Myocyte (in vitro differentiated cells): ENCODE measurements at regions not wholly inside any gene's neighbourhood (a gene's known extent, or its start where the extent isn't known, plus 50 kb on each side); places are given as distances from the start of the nearest gene placed in this dataset.

Source experiments
- DNase-seq: peaks from one replicate; pipeline ENCODE4 v3.0.0-alpha.2; 2012; ENCODE audit warnings: low read depth

DNA sequence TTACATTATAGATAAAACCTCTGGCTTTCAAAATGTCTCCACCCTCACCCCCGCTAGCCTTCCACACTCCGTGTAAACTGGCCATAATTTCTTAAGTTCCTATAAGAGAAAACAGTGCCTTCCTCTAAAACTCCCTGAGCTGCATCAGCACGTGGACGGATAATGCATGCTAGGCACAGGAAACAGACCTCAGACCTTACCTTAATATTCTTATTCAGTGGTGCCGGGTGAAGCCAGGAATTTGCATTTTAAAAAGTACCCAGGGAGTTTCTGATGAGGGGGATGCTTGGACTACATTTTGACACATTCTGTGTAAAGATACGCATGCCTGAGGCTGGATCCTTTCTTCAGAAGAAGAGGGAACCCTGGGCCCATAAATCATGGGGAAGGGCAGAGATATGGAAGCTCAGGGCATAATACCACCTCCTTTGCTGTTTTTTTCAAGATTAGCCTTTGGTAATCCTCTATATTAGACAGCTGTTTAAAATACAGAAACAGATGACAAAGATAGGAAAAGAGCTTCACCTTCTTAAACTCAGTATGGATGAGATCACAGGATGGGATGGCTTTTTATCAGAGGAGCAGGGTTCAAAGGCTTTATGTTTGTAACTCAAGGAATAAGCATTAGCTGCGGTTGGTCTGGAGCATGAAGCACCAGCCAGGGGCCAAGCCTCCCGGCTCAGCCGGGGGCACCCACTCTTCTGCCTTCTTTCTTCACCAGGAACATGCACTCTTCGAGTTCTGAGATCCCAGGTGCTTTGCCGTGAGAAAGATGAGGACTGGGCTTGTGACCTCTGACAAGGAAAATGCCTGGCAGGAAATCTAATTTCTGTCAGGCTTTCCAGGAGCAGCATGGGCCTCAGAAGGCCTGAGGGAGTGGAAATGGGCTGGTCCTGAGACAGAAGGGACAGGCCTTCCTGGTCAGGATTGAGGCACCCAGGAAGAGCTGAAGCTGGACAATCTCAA is 218.1 kb upstream of the SOX4 start:
- no peak for DNase-seq

DNA sequence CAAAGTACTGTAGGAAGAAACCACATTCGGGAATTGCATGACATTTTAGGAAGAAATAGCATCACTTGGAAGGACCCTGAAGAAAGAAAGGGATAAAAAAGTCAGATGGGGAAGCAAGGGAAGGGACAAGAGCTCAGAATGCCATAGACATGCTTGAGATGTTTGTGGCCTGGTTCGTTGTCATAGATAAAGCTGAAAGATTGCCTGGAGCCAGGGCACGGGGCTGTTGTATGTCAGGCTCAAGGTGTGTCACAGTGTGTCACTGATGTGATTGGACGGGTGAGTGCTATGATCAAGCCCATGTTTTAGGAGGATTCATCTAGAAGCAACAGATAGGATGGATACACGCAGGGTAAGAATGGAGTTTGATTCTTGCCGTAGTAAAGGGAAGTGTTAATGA is 216.2 kb upstream of the SOX4 start:
- peak; percentile 14 for DNase-seq

DNA sequence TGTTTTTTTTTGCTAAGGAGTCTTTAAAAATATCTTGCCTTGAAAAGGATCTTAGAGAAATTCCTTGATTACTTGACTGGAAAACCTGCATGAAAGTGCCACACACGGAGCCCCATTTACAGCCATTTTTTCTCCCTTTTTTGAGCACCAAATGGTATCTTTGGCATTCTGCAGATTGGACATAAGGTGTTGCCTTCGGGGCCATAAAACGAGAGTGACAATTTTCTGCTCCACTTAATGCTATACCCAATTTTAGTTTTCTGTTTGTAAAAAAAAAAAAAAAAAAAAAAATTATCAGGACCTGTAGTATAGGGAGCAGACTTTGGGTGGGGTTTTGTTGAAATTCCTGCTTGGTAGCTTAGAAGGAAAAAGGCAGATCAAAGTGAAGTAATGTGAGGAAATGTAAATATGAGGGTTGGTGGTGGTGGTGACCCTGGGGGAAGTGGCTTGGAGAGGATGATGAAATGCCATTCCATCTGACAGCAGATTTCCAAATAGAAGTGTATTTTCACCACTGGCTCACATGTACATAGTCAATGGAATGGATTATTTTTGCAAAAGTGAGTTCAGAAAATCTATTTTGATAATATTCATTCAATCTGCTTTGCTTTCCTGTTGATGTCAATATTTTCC is 212.1 kb upstream of the SOX4 start:
- no peak for DNase-seq

DNA sequence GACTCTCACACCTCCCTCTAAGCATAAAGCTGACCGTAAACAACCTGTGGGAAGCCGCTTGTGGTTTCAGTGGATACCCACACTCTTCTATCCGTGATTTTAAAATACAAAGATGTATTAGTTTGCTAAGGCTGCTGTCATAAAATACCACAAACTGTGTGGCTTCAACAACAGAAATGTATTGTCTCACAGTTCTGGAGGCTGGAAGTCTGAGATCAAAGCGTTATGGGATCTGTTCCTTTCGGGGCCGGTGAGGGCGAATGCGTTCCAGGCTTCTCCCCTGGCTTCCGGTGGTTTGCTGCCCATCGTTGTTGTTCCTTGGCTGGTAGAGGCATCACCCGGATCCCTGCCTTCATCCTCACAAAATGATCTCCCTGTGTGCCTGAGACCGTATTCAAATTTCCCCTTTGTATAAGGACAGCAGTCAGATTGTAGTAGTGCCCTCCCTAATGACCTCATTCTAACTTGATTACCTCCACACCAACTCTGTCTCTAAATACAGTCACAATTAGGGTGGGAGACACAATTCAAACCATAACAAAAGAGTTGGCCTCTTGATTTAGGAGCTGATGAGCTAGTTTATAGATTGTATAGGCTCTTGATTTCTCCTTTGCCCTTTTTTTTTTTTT is 210.6 kb upstream of the SOX4 start:
- DNase-seq, result no peak

DNA sequence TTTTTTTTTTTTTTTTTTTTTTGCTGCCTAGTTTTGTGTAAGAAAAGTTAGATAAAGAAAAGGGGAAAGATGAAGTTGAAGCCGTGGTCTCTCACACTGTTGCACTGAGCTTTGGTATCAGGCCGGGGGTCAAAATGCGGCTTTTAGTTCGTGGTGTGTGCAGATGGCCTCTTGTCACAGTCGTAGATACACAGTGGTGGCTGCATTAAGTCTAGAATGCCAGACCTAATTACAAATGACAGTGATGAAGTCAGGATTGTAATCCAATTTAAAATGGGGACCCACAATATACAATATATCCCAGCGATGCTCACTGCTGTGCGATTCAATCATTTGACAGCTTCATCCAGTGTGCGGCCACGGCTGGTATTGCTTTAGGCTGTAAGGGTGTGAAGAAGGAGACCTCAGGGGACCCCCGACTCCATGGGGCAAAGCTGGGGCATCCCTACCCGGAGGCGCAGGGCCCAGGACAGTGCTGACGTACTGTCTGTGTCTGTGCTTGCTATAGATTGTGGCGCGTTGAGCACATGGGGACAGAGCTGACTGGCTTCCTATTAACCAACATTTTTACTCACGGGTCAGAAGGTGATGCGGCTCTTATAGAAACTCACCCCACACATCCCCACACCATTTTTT is 210.0 kb upstream of the SOX4 start:
- no peak for DNase-seq

DNA sequence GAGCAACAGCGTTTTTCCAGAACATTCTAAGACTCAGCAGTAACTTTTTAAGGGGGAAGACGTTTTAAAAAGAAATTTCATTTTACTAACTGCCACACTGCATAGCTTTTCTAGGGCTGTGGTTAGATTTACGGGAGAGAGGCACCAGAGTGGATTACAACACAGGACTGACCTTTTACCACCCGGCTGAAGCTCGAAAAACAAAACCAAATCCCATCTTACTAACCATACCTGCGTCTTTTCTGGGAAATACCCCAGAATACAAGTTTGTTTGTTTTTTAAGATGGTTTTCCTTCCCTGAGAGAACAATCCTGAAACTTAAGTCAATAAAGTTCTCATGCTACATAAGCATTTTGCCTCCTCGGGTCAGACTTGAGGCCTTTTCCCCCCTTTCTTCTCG is 209.3 kb upstream of the SOX4 start:
- peak; percentile 24 for DNase-seq

DNA sequence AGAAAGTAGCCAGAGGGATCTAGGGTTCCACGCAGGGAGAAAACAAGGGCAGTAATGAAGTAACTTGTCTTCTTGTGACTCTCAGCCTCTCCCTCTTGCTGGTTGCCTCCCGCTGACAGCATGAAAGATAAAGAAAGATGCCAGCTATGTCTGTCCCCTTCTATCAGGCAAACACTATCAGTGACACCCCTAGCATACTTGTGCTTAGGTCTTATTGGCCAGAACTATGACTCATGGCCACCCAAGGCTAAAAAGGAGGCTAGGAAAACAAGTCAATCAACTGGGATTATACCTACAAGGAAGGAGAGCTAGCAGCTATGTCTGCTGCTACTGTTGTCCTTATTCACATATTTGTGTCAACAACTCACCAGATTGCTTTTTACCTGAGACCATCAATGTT is 206.8 kb upstream of the SOX4 start:
- no peak for DNase-seq

DNA sequence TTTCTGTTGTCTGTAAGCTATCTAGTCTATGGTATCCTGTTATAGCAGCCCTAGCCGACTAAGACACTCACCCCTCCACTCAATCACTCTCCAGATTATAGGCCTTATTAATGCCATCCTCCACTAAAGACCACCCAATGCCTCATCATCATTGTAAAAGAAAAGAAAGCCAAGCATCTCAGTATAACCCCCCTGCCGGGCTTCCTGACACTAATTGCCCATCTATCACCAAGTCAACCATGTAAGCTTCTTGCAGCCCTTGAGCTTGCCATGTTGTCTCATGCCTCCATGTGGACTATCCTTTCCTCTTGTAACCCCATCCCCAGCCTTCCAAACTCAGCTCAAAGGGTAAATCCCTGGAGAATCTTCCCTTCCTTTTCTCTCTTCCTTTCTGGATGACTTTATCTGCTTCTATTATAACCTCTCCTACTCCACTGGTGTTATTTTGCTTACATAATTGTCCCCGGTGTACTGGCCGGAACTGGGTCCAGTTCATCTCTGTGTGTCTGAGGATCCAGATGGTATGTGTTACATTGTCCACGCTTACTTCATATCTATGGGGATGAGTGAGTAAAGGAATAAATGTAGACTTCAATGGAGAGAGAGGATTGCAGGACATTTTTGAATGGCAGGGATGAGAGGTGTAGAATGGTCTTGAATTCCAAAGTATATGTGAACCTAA is 202.9 kb upstream of the SOX4 start:
- DNase-seq, result no peak

DNA sequence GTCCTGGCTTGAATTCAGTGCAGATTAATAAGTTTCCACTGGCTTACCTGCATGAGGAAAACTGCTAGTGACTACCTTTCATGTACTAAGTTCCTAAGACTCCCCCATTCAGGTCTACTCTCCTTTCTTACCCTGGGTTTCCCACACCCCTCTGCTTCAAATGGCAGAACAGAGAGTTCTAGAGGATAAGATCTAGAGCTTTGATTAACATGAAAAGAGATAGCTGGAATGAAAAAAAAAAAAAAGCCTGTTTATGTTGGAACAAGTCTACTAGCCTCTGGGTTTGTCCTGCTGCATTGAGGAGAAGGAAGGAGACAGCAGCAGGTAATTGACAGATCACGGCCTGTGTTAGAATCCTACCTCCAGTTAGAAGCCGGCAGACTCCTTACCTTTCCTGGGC is 201.4 kb upstream of the SOX4 start:
- DNase-seq, result no peak

DNA sequence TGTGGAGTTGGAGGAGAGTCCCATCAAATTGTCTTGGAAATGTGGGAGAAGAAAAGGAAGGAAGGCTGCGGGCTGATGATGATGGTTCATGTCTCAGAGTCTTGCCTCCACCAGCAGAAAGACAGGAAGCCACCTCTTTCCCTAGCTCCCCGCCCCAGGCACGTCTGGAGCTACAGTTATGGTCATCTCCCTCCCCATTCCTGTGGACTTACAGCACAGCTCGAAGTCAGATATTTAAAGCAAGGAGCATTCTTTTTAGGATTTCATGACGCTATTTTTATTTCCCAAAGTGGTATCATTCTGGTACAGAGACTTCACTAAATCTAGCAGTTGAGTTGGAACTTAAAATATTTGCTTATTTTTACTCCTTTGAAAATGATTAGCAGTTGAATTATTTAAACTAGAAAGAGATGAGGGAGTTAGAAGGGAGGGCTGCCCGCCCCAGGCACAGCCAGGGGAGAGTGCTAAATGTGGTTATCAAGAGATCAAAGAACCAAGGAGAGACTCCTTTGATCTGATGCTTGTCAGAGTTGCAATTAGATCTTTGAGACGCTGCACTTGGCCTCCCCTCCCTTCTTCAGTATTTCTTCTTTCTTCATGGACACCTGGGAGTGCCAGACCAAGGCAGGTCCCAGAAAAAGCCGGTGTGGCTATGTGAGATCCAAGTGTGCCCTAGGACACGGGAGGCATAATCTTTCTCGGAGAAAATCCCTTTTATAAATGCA is 199.9 kb upstream of the SOX4 start:
- DNase-seq, result no peak

DNA sequence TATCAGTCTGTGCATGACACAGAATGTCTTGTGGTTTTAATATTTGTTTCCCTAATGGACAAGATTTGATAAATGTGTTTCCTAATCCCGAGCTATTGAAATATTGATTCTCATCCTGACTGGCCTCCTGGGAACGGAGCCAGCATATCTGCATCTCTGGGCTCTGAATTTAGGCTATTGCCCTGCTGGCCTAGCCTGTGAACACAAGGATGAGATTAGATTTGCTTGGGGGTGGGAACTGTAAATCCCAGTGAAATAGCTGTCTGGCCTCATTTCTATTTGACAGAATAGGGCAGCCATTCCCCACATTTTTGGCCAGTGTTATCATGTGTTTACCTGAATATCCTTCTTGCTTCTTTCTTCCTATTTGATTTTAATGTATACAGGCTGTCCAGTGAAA is 198.4 kb upstream of the SOX4 start:
- DNase-seq, result no peak

DNA sequence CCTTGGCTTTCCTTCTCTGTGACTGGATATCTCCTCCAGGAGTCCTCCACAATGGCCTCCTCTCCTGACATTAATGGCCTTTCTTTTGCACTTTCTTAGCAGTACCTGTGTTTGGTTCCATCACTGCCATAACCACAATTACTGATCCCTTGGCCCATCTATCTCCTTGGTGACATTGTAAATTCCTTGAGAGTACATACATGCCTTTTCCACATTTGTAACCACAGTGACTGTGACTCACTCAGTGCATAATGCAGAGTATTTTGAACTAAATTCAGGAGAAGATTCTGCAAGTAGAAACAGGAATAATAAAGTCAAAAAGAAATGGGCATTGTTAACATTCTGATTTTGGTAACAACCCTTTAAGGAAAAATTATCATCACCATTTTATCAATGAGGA is 197.2 kb upstream of the SOX4 start:
- DNase-seq, result peak; percentile 55

DNA sequence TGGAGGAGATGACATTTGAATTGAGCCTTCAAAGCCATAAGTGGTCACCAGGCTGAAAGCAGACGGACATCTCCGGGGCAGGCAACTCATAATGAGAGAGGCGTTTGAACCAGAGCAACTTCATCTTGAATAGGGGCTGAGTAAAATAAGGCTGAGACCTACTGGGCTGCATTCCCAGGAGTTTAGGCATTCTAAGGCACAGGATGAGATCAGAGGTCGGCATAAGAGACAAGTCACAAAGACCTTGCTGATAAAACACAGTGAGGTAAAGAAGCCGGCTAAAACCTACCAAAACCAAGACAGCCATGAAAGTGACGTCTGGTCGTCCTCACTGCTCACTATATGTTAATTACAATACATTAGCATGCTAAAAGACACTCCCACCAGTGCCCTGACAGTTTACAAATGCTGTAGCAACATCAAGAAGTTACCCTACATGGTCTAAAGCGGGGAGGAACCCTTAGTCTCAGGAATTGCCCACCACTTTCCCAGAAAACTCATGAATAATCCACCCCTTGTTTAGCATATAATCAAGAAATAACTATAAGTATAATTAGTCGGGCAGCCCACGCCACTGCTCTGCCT is 194.7 kb upstream of the SOX4 start:
- DNase-seq, result no peak

DNA sequence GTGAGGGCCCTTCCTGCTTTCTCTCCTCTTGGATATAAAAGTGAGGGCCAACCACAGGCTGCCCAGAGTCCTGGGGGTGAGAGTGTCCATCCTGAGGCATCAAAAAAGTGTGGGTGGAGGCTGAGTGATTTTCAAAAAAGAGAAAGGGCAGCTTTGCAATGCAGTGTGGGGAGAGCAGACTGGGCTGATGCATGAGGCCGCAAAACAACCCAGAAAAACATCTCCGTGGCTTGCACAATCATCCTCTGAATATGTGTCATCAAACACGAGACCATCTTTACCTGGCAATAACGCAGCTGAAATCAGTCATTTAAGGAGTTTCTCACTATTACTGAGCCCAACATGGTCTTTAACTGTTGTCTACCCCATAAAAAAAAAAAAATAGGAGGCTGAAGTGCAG is 191.2 kb upstream of the SOX4 start:
- no peak for DNase-seq

DNA sequence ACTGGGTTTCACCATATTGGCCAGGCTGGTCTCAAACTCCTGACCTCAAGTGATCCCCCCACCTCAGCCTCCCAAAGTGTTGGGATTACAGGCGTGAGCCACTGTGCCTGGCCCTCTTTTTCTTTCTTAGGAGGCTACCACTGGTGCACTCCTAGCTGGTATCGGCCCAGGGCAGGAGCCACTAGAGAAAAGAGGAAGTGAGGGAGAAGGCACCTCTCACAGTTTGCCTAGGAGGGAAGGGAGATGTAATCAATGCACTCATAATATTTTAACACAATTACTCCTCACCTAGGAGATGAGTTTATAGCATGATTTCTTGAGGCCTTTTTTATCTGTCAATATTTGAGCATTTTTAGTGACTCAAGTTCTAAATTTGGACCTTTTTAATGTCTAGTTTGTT is 189.0 kb upstream of the SOX4 start:
- no peak for DNase-seq

DNA sequence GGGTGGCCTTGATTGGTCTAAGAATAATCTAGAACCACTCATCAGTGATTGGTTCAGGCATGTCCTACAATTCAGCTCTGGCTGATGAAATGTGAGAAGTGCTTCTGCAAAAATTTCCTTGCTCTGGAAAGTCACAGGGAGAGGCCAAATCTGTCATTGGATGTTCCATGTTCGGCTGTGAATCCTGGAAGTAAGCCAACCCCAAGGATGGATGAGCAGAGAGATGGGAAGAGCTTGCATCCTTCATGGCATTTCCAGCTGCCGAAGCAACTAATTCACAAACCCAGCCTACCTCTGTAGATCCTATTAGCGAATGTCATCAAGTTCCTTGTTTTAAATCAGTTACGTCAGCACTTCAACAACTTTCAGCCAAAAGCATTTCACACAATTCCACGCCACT is 187.2 kb upstream of the SOX4 start:
- DNase-seq, result peak; percentile 27

DNA sequence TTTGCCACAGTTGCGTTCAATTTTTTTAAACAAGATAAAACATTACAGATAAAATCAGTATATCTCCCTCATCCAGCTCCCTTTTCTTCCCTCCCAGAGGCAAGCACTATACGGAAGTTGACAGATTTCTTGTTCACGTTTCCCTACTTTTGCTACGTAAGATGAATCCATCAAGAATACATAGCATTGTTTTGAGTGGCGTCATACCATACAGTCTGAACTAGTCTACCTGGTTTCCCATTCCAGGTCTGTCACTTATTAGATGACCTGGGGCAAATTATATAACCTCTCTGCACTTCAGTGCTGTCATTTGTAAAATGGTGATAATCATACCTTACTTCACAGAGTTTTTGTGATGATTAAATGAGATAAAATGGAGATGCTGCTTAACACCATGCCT is 184.3 kb upstream of the SOX4 start:
- no peak for DNase-seq

DNA sequence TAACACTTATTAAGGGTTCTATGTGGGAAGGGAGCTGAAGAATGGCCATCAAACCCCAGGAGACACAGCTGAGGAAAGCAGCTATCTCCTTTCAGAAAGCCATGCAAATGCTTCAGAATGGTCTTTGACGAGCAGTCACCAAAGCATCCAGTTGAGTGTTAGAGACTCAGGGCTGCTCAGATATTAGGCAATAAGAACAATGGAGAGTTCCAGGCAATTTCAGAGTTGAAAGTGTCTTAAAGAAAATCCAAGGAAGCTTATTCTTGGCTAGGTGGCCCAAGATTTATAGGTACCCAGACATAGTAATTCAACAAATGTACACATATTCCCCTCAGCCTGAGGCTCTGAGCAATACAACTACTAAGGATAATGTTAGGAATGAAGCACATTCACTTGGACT is 180.1 kb upstream of the SOX4 start:
- no peak for DNase-seq

DNA sequence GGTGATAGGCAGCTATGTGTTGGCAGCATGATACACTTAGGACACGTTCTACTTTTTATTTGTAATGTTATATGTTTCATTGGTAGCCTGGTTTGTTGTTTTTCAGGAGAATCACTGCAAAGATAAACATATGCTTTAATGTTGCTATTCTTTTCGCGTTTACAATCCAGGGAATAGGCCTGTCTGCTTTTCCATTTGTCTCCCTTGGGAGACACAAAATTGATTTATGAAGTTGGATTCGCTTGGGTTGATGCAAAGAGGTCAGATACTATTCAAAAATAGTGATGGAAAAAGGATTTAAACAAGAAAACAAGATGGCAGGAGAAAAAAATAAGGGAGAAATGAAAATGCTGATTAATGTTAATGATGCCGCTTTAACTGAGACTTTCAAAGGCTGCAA is 179.5 kb upstream of the SOX4 start:
- no peak for DNase-seq

DNA sequence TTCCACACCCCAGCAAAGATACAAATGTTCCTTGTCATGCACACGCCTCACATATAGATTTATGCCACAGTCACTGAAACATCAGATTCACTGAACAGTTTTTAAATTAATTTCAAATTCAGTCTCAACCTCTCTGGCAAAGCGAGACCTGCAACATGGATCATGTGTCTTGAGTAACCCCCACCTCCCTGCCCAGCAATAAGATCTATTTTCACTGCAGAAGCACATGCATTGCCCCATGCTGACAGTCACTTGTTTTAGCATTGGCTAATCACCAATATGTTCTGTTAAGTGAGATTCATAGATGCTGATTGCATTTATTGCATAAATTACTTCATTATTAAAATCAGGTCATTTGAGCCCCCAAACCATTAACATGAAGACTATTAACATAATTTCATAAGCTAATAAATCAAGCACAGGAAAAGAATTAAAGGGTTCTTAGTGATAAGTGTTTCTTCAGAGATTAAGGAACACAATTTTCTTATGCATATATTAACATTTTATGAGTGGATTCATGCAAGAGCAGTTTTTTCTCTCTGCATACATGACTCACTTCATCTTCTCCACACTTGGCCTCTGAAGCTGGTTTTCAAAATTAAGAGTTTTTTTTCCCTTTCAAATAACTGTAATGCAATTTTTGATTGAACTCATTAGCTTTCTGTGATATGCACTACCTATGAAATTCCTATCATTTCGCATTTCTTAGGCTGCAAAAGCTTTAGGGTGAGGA is 173.2 kb upstream of the SOX4 start:
- no peak for DNase-seq
